ENCODE measurements at regions not wholly inside any gene's neighbourhood (a gene's known extent, or its start where the extent isn't known, plus 50 kb on each side); places are given as distances from the start of the nearest gene placed in this dataset.
A peak's percentile ranks its signal among the peaks of the same experiment; 100 is the strongest.

DNA sequence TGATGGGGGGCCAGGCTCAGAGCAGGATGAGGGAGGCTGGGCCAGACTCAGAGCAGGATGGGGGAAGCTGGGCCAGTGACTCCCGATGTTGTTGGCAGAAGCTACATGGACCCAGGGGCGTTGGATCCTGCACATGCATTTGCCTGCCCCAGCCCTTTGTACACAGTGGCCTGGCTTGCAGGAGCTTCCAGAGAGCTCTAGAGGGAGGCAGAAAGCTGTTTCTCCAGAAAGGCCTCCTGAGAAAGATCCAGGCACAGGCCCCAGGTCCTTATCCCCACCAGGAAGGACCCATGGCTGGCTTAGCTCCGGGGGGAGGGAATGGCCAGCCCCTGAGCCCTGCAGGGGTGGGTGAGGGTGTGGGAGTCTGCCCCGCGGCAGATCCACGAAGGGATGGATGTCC is 106.6 kb upstream of the ACTRT2 start:
- no peak for DNase-seq (ENCODE audit: low read depth in 2 of 3, low spot score in 1 of 3)

DNA sequence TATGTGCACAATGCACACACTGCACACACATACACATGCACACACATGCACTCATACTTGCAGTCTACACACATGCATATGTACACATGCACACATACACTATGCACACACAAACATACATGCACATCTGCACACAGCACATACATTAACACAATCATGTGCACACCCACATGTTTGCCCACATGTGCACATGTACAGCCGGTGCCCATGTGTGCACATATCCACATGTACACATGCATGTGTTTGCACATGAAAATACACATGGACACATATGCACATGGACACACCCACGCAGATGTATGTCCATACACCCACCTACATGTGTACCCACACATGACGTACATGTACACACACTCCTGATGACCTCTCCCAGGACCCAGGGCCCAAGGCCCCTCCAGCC is 105.1 kb upstream of the ACTRT2 start:
- no peak for DNase-seq (ENCODE audit: low read depth in 2 of 3, low spot score in 1 of 3)

DNA sequence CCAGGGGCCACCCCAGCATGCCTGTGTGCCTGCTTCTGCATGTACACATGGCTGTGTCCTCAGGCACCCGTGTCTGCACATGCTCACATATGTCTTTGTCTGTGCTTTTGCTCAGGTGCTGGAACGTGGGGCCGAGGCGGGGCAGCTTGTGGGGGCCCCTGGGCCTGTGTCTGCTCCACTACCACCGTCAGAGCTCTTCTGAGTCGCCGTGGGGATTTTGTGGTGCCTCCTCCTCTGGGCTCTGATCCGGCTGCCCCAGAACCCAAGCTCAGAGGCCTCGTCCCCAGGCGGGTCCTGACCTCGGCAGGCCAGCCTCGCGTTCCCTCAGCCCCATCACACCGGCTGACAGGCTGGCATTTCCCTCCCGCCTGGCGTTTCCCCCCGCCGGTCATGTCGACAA is 104.6 kb upstream of the ACTRT2 start:
- no peak for DNase-seq (ENCODE audit: low read depth in 2 of 3, low spot score in 1 of 3)

DNA sequence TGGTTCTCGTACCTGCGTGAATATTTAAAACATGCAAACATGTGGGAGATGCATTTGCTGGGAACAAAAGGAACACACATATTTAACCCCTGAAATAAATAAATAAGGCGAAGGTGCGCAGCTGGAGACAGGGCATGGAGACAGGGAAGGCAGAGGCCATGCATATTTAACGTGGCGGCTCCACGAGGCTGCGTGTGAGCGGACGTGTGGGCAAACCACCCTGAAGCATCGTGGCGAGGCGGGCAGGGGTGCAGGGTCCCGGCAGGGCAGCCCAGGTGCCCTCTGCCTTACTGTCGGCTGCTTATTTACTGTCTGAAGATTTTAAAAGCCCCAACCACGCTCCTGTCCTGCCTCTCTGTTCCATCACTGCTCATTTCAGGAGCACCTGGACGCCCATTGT is 104.0 kb upstream of the ACTRT2 start:
- DNase-seq (ENCODE audit: low read depth in 2 of 3, low spot score in 1 of 3) = no peak

- DNase-seq (ENCODE audit: low read depth in 2 of 3, low spot score in 1 of 3) = no peak
Observed at GRCh38 chr1:2918441-2918840, 102.8 kb upstream of the ACTRT2 start.

DNA sequence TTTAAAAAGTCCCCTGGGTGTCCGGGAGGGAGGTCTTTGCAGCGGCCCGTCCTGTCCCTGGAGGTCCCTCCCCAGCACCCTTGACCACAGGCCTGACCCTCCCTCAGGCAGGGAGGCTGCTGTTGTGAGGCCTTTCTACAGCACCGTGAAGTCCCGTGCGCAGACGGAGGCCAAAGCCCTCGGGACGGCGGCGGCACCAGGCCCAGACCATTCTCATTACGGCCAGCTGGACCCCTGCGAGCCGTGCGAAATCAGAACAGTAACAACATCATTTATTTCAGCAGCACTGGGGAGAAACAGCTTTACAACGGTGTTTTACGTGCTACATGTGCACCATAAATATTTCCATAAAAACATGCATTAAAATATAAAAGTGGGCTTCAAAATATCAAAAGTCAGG is 101.4 kb upstream of the ACTRT2 start:
- no peak for DNase-seq (ENCODE audit: low read depth in 2 of 3, low spot score in 1 of 3)

- no peak for DNase-seq (ENCODE audit: low read depth in 2 of 3, low spot score in 1 of 3)
Observed at GRCh38 chr1:2920421-2921015, 100.7 kb upstream of the ACTRT2 start.

DNA sequence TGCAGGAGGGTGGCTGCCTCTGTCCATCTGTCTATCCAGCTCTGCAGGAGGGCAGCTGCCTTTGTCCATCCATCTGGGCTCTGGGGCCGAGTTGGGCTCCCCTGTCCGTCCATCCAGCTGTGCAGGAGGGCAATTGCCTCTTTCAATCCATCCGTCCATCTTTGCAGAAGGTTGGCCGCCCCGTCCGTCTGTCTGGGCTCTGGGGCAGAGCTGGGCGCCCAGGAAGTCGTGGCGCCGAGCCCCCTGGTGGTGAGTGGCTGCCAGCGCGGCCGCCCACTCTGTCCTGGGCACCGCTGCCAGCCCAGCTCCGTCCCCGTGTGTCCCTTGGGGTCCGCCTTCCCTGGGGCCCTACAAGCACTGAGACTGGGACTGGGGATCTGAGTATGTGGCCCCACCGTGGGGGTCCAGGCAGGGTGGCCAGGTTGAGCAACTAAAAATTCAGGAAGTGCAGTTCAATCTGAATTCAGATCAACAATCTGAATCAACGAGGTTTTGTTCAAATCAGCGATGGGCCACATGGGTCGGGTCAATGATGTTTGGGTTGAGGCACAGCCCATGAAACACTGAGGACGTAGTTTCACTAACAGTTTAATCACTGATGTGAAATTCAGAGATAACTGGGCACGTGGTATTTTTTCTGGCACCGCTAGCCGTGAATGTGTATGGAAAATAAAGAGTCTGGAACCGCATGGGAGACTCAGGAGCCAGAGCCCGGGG is 99.1 kb upstream of the ACTRT2 start:
- DNase-seq (ENCODE audit: low read depth in 2 of 3, low spot score in 1 of 3) = peak; percentile 3 to 14 (median 12)

- DNase-seq (ENCODE audit: low read depth in 2 of 3, low spot score in 1 of 3) = no peak
Observed at GRCh38 chr1:2923351-2923750, 97.9 kb upstream of the ACTRT2 start.

DNA sequence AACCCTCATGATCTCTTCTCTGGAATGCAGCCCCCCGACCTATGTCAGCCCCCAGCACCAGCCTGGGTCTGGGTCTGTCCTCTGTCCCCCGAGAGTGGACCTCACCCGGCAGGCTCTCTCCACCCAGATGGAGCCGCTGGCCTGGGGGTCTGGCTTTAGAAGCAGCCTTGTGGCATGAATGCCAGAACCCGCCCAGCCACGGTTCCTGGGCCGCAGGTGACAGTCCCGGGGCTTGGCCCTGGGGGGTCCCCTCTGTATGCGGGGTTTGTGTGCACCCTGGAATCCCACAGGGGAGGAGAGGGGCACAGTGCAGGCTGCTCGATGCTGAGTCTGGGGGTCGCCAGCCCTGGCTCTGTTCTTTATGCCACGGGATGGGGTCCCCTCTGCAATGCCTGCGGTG is 96.0 kb upstream of the ACTRT2 start:
- no peak for DNase-seq (ENCODE audit: low read depth in 2 of 3, low spot score in 1 of 3)

DNA sequence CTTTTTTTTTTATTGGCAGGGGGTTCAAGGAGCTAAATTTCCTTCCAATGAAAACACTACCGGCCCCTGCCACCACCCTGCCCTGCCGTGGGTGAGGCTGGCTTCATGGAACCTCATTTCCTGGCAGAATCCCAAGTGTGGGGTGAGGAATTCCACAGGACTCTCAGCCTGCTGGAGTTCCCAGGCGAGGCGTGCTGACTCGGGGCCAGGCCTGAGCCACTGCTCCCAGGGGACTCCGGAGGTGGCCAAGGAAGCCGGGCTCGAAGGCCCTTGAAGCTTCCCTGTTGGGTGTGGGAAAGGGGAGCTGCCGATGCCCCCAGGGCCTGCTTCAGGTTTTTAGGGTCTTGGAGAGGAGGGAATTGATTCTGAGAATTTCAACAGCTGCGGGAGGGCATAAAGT is 95.3 kb upstream of the ACTRT2 start:
- DNase-seq (ENCODE audit: low read depth in 2 of 3, low spot score in 1 of 3) = no peak

DNA sequence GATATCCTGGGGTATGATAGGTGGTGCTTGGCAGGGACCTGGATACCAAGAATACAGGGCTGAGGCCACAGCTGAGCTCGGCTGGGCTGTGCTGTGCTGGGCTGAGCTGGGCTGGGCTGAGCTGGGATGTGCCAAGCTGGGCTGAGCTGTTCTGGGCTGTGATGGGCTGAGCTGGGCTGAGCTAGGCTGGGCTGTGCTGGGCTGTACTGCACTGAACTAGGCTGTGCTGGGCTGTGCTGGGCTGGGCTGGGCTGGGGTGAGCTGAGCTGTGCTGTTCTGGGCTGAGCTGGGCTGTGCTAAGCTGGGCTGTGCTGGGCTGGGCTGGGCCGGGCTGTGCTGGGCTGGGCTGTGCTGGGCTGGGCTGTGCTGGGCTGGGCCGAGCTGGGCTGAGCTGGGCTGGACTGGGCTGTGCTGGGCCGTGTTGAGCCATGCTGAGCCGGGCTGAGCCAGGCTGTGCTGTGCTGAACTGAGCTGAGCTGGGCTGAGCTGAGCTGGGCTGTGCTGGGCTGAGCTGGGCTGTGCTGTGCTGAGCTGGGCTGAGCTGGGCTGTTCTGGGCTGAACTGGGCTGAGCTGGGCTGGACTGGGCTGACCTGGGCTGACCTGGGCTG is 94.7 kb upstream of the ACTRT2 start:
- DNase-seq (ENCODE audit: low read depth in 2 of 3, low spot score in 1 of 3) = no peak

- no peak for DNase-seq (ENCODE audit: low read depth in 2 of 3, low spot score in 1 of 3)
Observed at GRCh38 chr1:2927393-2928360, 93.6 kb upstream of the ACTRT2 start.

DNA sequence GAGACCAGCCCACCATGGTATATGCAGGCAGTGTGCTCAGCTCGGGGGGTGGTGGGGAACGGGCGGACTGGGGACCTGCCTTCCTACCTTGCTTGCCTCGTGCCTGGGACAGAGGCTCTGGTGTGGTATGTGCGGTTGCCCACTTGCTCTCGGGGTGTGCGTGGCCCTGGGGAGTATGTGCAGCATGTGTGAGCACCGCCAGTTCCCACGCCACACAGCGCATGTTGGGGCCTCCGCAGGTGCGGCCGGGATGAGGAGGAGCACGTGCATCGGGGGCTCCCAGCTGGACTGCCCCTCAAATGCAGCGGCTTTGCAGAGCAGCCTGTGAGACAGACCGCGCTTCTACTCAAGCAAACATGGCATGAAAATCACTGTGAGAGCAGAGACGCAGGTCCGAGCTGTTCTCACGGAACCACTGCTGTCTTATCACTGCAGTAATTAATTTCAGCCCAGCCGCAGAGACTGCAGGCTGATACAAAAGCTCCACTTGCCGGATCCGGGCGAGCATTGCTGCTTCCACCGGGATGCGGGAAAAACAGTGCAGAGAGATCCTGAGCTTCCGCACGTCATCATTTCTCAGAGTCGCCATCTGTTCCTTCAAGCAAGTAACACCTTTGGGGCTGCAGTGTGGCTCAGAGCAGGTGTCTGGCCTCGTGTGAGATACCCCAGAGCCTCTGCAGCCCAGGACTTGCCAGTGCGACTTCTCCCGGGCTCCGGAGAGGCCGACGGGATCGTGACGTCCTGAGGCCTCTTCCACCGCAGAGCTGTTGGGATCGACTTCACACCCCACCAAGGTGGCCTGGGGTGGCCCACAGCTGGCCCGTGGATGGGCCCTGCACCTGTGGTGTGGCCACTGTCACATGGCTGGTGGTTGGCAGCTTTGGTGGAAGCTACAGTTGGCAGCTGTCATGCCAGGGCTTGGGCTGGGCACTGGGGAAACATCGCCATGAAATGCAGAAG is 92.6 kb upstream of the ACTRT2 start:
- no peak for DNase-seq (ENCODE audit: low read depth in 2 of 3, low spot score in 1 of 3)

GRCh38 chr1:2929335-2929734 is 91.9 kb upstream of the ACTRT2 start:
- DNase-seq (ENCODE audit: low read depth in 2 of 3, low spot score in 1 of 3) = no peak

- no peak for DNase-seq (ENCODE audit: low read depth in 2 of 3, low spot score in 1 of 3)
Observed at GRCh38 chr1:2930016-2930815, 91.1 kb upstream of the ACTRT2 start.

- DNase-seq (ENCODE audit: low read depth in 2 of 3, low spot score in 1 of 3) = no peak
Observed at GRCh38 chr1:2930913-2931723, 90.1 kb upstream of the ACTRT2 start.

- no peak for DNase-seq (ENCODE audit: low read depth in 2 of 3, low spot score in 1 of 3)
Observed at GRCh38 chr1:2931724-2932401, 89.4 kb upstream of the ACTRT2 start.
